ENCODE measurements at regions not wholly inside any gene's neighbourhood (a gene's known extent, or its start where the extent isn't known, plus 50 kb on each side); places are given as distances from the start of the nearest gene placed in this dataset.

- Histone ChIP-seq H3K4me3 (ENCODE audit: low read depth, low read length, poor library complexity, severe bottlenecking) (peak overlapping the region; percentile 26), H3K79me2 (ENCODE audit: insufficient read depth, low read depth, low read length) (no peaks in the 10 kb centered on the region), H3K4me1 (ENCODE audit: insufficient read depth, low read length, poor library complexity, severe bottlenecking) (no peaks in the 10 kb centered on the region), H2AFZ (ENCODE audit: low read length) (peak overlapping the region; percentile 19; the same call in 1 of the 2 replicates), H4K20me1 (ENCODE audit: insufficient read depth, low read length) (no peaks in the 10 kb centered on the region), H3K27ac (ENCODE audit: low read depth, low read length, poor library complexity, severe bottlenecking) (no peak overlapping the region), H3K4me2 (ENCODE audit: low read length) (no peak overlapping the region), H3K36me3 (ENCODE audit: insufficient read depth, low read length) (no peaks in the 10 kb centered on the region), H3K9me3 (ENCODE audit: low read length) (no peaks in the 10 kb centered on the region), H3K9me2 (ENCODE audit: insufficient read depth, low read length) (no peaks in the 10 kb centered on the region)
- intact Hi-C loops (cut with micrococcal nuclease; ENCODE audit: unreplicated experiment) = no loop called here
- CTCF ChIA-PET (ENCODE audit: unreplicated experiment) = no interaction called here
- DNase-seq (ENCODE audit: low spot score) = no peak
- no TSS peak for BruUV-seq (replicated peaks)
- TF ChIP-seq CTCF (conservative IDR thresholded peaks at IDR 0.05; ENCODE audit: low read length) (no peak), EZH2phosphoT487 (IDR thresholded peaks at IDR 0.05; ENCODE audit: borderline replicate concordance, low read depth, low read length) (no peak)
- POLR2A ChIA-PET = no interaction called here
Observed at GRCh38 chrX:40952855-40953254, 132.4 kb upstream of the USP9X start.

GRCh38 chrX:40953369-40953768, 131.9 kb upstream of the USP9X start:
- Histone ChIP-seq H3K27ac (ENCODE audit: low read depth, low read length, poor library complexity, severe bottlenecking) (no peak overlapping the region), H3K79me2 (ENCODE audit: insufficient read depth, low read depth, low read length) (no peaks in the 10 kb centered on the region), H2AFZ (ENCODE audit: low read length) (no peak overlapping the region), H3K9me2 (ENCODE audit: insufficient read depth, low read length) (no peaks in the 10 kb centered on the region), H3K4me2 (ENCODE audit: low read length) (no peak overlapping the region), H3K9me3 (ENCODE audit: low read length) (no peaks in the 10 kb centered on the region), H3K4me3 (ENCODE audit: low read depth, low read length, poor library complexity, severe bottlenecking) (no peak overlapping the region), H3K36me3 (ENCODE audit: insufficient read depth, low read length) (no peaks in the 10 kb centered on the region), H4K20me1 (ENCODE audit: insufficient read depth, low read length) (no peaks in the 10 kb centered on the region), H3K4me1 (ENCODE audit: insufficient read depth, low read length, poor library complexity, severe bottlenecking) (no peaks in the 10 kb centered on the region)
- BruUV-seq (replicated peaks) = no TSS peak
- POLR2A ChIA-PET = no interaction called here
- DNase-seq (ENCODE audit: low spot score) = no peak
- CTCF ChIA-PET (ENCODE audit: unreplicated experiment) = no interaction called here
- no peak for TF ChIP-seq CTCF (conservative IDR thresholded peaks at IDR 0.05; ENCODE audit: low read length)
- intact Hi-C loops (cut with micrococcal nuclease; ENCODE audit: unreplicated experiment) = no loop called here

- ChIA-PET CTCF (ENCODE audit: unreplicated experiment) (no interaction called here), POLR2A (no interaction called here)
- H3K4me2 ChIP-seq (ENCODE audit: low read length) = no peak overlapping the region
- no peak for DNase-seq (ENCODE audit: low spot score)
- no peak overlapping the region for H2AFZ ChIP-seq (ENCODE audit: low read length)
- H3K4me1 ChIP-seq (ENCODE audit: insufficient read depth, low read length, poor library complexity, severe bottlenecking) = no peaks in the 10 kb centered on the region
- TF ChIP-seq CTCF (conservative IDR thresholded peaks at IDR 0.05; ENCODE audit: low read length) = no peak
- TF ChIP-seq EZH2phosphoT487 (IDR thresholded peaks at IDR 0.05; ENCODE audit: borderline replicate concordance, low read depth, low read length) = no peak
- no peak overlapping the region for H3K4me3 ChIP-seq (ENCODE audit: low read depth, low read length, poor library complexity, severe bottlenecking)
- BruUV-seq (replicated peaks) = no TSS peak
- no peaks in the 10 kb centered on the region for H3K36me3 ChIP-seq (ENCODE audit: insufficient read depth, low read length)
- no peaks in the 10 kb centered on the region for H3K9me2 ChIP-seq (ENCODE audit: insufficient read depth, low read length)
- H4K20me1 ChIP-seq (ENCODE audit: insufficient read depth, low read length) = no peaks in the 10 kb centered on the region
- intact Hi-C loops (cut with micrococcal nuclease; ENCODE audit: unreplicated experiment) = no loop called here
- no peaks in the 10 kb centered on the region for H3K79me2 ChIP-seq (ENCODE audit: insufficient read depth, low read depth, low read length)
- no peaks in the 10 kb centered on the region for H3K9me3 ChIP-seq (ENCODE audit: low read length)
- no peak overlapping the region for H3K27ac ChIP-seq (ENCODE audit: low read depth, low read length, poor library complexity, severe bottlenecking)
Observed at GRCh38 chrX:40960041-40960440, 125.2 kb upstream of the USP9X start.

Measured in OCI-LY7 (cell line).